ENCODE measurements at regions not wholly inside any gene's neighbourhood (a gene's known extent, or its start where the extent isn't known, plus 50 kb on each side); places are given as distances from the start of the nearest gene placed in this dataset.

DNA sequence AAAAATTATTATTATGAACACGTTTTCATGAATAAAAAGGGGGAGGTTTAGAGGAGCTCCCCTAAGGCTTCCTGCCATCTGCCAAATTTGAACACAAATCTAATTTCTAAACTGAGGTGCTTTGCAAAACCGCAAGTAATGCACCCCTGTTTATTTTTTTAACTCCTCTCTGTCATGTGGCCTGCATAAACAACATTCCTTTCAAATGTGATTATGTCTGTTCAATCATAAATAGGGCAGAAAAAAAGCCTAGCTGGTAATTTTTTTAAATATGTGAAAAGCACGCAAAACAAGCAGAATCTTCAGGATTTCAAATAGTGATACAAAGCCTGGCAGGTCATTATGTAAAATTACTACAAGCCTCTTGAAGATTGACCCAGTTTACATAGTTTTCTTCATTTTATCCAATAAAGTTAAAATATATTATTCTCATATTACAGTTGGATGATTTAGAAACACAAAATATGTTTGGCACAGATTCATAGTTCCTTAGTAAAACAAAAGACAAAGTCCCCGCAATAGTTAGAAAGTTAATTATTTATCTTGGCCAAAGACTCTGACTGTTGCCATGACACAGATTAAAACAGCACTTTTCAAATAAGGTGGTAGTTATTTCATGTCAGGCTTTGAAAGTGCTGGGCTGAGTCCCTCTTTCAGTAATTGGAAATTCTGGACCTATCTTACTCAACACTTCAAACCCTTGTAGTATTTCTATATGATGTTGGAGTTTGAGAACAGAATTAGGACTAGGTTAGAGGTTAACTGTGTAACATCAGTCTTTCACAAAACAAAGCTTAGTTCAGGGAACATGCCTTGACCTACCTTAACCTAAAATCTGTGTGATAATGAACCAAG, 200.3 kb upstream of the MPPED2 start:
- H3K4me1 ChIP-seq (ENCODE audit: insufficient read depth, insufficient read length) = no peaks in the 10 kb centered on the region
- no peaks in the 10 kb centered on the region for H3K27me3 ChIP-seq (ENCODE audit: insufficient read depth, insufficient read length)
- H3K36me3 ChIP-seq (ENCODE audit: insufficient read depth, insufficient read length, low read length) = no peaks in the 10 kb centered on the region
- H3K4me3 ChIP-seq (ENCODE audit: insufficient read length, low read depth) = no peak overlapping the region
- H3K9me3 ChIP-seq (ENCODE audit: insufficient read depth, low read length) = no peaks in the 10 kb centered on the region
- no peak overlapping the region for H3K9ac ChIP-seq (ENCODE audit: insufficient read length, low read depth)
- TF ChIP-seq YY1 (IDR thresholded peaks at IDR 0.05; ENCODE audit: insufficient read depth, insufficient read length) = no peak
- no peak for TF ChIP-seq SUZ12 (IDR thresholded peaks at IDR 0.05; ENCODE audit: extremely low read depth, insufficient read depth, insufficient read length)
- no peak for TF ChIP-seq ZNF274 (IDR thresholded peaks at IDR 0.05; ENCODE audit: low read depth, low read length)
- no peak for DNase-seq (ENCODE audit: low read depth, low spot score)

DNA sequence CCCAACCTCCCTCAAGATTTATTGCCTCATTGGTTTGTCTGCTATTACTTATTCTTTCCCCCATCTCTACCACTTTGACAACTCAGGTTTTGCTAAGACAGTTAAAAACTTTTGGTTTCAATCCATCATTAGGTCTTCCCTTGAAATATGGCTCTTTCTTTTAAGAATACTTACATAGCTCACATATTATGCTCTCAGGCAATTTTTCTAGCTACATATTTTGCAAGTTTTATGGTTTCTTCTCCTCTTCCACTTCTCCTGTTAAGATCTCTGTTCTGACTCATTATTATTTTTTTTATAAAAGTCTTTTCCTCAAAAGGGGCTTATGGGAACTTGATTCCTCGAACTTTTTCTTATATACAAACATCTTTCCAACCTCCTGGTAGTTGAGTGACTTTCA, 192.4 kb upstream of the MPPED2 start:
- no peak overlapping the region for H3K4me3 ChIP-seq (ENCODE audit: insufficient read length, low read depth)
- no peaks in the 10 kb centered on the region for H3K9me3 ChIP-seq (ENCODE audit: insufficient read depth, low read length)
- TF ChIP-seq SUZ12 (IDR thresholded peaks at IDR 0.05; ENCODE audit: extremely low read depth, insufficient read depth, insufficient read length) = no peak
- DNase-seq (ENCODE audit: low read depth, low spot score) = no peak
- no peaks in the 10 kb centered on the region for H3K4me1 ChIP-seq (ENCODE audit: insufficient read depth, insufficient read length)
- H3K9ac ChIP-seq (ENCODE audit: insufficient read length, low read depth) = no peak overlapping the region
- H3K36me3 ChIP-seq (ENCODE audit: insufficient read depth, insufficient read length, low read length) = no peaks in the 10 kb centered on the region
- H3K27me3 ChIP-seq (ENCODE audit: insufficient read depth, insufficient read length) = no peaks in the 10 kb centered on the region

DNA sequence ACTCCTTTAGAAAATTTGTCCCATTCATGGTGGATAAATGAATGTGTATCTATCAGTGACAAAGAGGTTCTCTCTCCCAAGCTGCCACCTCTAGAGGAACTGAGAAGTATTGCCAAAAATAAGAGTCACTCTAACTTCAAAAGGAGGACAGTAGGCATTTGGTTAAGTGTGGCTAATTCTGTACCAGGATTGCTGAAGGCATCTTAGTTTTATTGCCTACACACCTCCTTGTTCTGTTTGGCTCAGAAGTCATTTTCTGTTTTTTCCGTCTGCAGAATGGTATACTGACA, 189.0 kb upstream of the MPPED2 start:
- no peak overlapping the region for H3K9ac ChIP-seq (ENCODE audit: insufficient read length, low read depth)
- no peak for TF ChIP-seq SUZ12 (IDR thresholded peaks at IDR 0.05; ENCODE audit: extremely low read depth, insufficient read depth, insufficient read length)
- no peak for TF ChIP-seq YY1 (IDR thresholded peaks at IDR 0.05; ENCODE audit: insufficient read depth, insufficient read length)
- TF ChIP-seq ZNF274 (IDR thresholded peaks at IDR 0.05; ENCODE audit: low read depth, low read length) = no peak
- no peak overlapping the region for H3K4me3 ChIP-seq (ENCODE audit: insufficient read length, low read depth)
- no peaks in the 10 kb centered on the region for H3K9me3 ChIP-seq (ENCODE audit: insufficient read depth, low read length)
- H3K4me1 ChIP-seq (ENCODE audit: insufficient read depth, insufficient read length) = no peaks in the 10 kb centered on the region
- no peaks in the 10 kb centered on the region for H3K27me3 ChIP-seq (ENCODE audit: insufficient read depth, insufficient read length)
- H3K36me3 ChIP-seq (ENCODE audit: insufficient read depth, insufficient read length, low read length) = no peaks in the 10 kb centered on the region
- DNase-seq (ENCODE audit: low read depth, low spot score) = no peak

- DNase-seq (ENCODE audit: low read depth, low spot score) = no peak
- no peak overlapping the region for H3K9ac ChIP-seq (ENCODE audit: insufficient read length, low read depth)
- no peak overlapping the region for H3K4me3 ChIP-seq (ENCODE audit: insufficient read length, low read depth)
- no peaks in the 10 kb centered on the region for H3K9me3 ChIP-seq (ENCODE audit: insufficient read depth, low read length)
- H3K36me3 ChIP-seq (ENCODE audit: insufficient read depth, insufficient read length, low read length) = no peaks in the 10 kb centered on the region
- TF ChIP-seq ZNF274 (IDR thresholded peaks at IDR 0.05; ENCODE audit: low read depth, low read length) = no peak
- no peak for TF ChIP-seq SUZ12 (IDR thresholded peaks at IDR 0.05; ENCODE audit: extremely low read depth, insufficient read depth, insufficient read length)
- TF ChIP-seq YY1 (IDR thresholded peaks at IDR 0.05; ENCODE audit: insufficient read depth, insufficient read length) = no peak
- no peaks in the 10 kb centered on the region for H3K4me1 ChIP-seq (ENCODE audit: insufficient read depth, insufficient read length)
- no peaks in the 10 kb centered on the region for H3K27me3 ChIP-seq (ENCODE audit: insufficient read depth, insufficient read length)
These were observed 188.5 kb upstream of the MPPED2 start for GRCh38 chr11:30774496-30775232.

DNA sequence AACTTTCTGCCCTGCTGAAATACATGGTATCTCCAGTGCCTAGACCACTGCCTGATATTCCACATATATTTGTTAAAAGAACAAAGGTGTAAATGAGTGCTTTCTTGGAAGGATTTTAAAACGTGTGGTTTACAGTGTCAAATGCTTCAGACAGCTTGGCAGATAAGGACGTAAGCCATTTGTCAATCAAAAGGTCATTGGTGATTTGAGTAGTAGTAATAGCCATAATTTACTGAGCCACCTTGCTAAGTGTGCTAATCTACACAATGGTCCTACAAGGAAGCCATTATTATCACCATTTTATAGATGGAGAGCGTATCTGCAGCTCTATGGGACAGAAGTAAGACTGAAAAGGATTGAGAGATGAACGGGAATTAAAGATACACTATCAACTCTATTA, 186.8 kb upstream of the MPPED2 start:
- no peak for TF ChIP-seq ZNF274 (IDR thresholded peaks at IDR 0.05; ENCODE audit: low read depth, low read length)
- TF ChIP-seq YY1 (IDR thresholded peaks at IDR 0.05; ENCODE audit: insufficient read depth, insufficient read length) = no peak
- no peak for TF ChIP-seq SUZ12 (IDR thresholded peaks at IDR 0.05; ENCODE audit: extremely low read depth, insufficient read depth, insufficient read length)
- no peaks in the 10 kb centered on the region for H3K4me1 ChIP-seq (ENCODE audit: insufficient read depth, insufficient read length)

GRCh38 chr11:30763951-30764350, 177.8 kb upstream of the MPPED2 start:
- TF ChIP-seq SUZ12 (IDR thresholded peaks at IDR 0.05; ENCODE audit: extremely low read depth, insufficient read depth, insufficient read length) (no peak), ZNF274 (IDR thresholded peaks at IDR 0.05; ENCODE audit: low read depth, low read length) (no peak), YY1 (IDR thresholded peaks at IDR 0.05; ENCODE audit: insufficient read depth, insufficient read length) (no peak)
- Histone ChIP-seq H3K36me3 (ENCODE audit: insufficient read depth, insufficient read length, low read length) (no peaks in the 10 kb centered on the region), H3K9me3 (ENCODE audit: insufficient read depth, low read length) (peaks cover 7% of the 10 kb centered on the region), H3K4me3 (ENCODE audit: insufficient read length, low read depth) (no peak overlapping the region), H3K27me3 (ENCODE audit: insufficient read depth, insufficient read length) (no peaks in the 10 kb centered on the region), H3K4me1 (ENCODE audit: insufficient read depth, insufficient read length) (no peaks in the 10 kb centered on the region), H3K9ac (ENCODE audit: insufficient read length, low read depth) (no peak overlapping the region)
- DNase-seq (ENCODE audit: low read depth, low spot score) = no peak

More for the DNA sequence above, 186.8 kb upstream of the MPPED2 start:
- DNase-seq (ENCODE audit: low read depth, low spot score) = no peak
- no peaks in the 10 kb centered on the region for H3K36me3 ChIP-seq (ENCODE audit: insufficient read depth, insufficient read length, low read length)
- H3K9ac ChIP-seq (ENCODE audit: insufficient read length, low read depth) = no peak overlapping the region
- no peaks in the 10 kb centered on the region for H3K27me3 ChIP-seq (ENCODE audit: insufficient read depth, insufficient read length)
- H3K9me3 ChIP-seq (ENCODE audit: insufficient read depth, low read length) = no peaks in the 10 kb centered on the region
- H3K4me3 ChIP-seq (ENCODE audit: insufficient read length, low read depth) = no peak overlapping the region

DNA sequence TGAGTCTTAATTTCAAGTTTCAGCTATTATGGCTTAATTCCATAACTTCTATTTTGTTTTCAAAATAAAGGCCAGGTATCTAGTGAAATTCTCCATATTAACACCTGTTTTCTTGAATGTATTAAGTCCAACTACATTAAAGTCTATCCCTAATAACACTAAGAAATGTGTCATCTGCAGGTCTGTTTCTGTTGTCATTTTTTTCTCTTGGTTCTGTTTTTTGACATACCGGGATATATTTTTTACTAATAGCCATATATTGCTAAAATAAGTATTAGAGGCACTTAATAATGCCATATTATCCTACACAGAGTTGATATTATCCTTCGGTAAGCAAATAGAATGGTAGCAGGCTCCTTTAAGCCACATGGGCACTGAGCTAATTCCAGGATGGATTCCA, 176.0 kb upstream of the MPPED2 start:
- Histone ChIP-seq H3K27me3 (ENCODE audit: insufficient read depth, insufficient read length) (no peaks in the 10 kb centered on the region), H3K36me3 (ENCODE audit: insufficient read depth, insufficient read length, low read length) (no peaks in the 10 kb centered on the region), H3K4me1 (ENCODE audit: insufficient read depth, insufficient read length) (no peaks in the 10 kb centered on the region), H3K4me3 (ENCODE audit: insufficient read length, low read depth) (no peak overlapping the region), H3K9me3 (ENCODE audit: insufficient read depth, low read length) (peaks cover 7% of the 10 kb centered on the region), H3K9ac (ENCODE audit: insufficient read length, low read depth) (no peak overlapping the region)
- TF ChIP-seq YY1 (IDR thresholded peaks at IDR 0.05; ENCODE audit: insufficient read depth, insufficient read length) (no peak), SUZ12 (IDR thresholded peaks at IDR 0.05; ENCODE audit: extremely low read depth, insufficient read depth, insufficient read length) (no peak), ZNF274 (IDR thresholded peaks at IDR 0.05; ENCODE audit: low read depth, low read length) (no peak)
- DNase-seq (ENCODE audit: low read depth, low spot score) = no peak

All from NT2/D1 (cell line).